T-helper 1 cell (primary cell): ENCODE measurements at regions not wholly inside any gene's neighbourhood (a gene's known extent, or its start where the extent isn't known, plus 50 kb on each side); places are given as distances from the start of the nearest gene placed in this dataset.
"Not testable (repeated sequence)": the region's sequence is repeated elsewhere in the genome, so short reads cannot be mapped to it uniquely, and the experiment has no call there.

Source experiments
- DNase-seq, 5 donors: peaks; one replicate each; pipeline ENCODE4 v3.0.0-alpha.2; 2012 to 2020

DNA sequence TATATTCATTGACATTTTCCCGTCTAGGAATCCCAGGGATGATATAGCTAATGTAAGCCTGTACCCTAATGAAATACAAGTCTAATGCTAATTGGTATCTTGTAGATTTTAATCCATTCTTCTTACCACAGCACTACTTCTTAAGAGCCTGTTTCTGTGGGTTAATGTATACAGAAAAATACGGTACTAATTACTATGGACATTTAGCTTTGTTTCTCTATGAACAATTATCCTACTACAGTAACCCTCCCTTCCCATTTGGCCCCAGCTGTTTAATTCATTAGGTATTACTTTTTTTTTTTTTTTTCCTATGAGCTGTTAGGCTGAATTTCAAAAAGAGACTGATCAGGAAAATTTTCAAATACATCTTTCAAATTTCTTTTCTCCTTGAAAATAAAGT, 245.1 kb upstream of the SLC7A11 start:
- DNase-seq, result no peak

- DNase-seq, result no peak
These were observed 243.3 kb upstream of the SLC7A11 start for GRCh38 chr4:138485498-138485897.

GRCh38 chr4:138475116-138475515, 233.0 kb upstream of the SLC7A11 start:
- no peak for DNase-seq

DNA sequence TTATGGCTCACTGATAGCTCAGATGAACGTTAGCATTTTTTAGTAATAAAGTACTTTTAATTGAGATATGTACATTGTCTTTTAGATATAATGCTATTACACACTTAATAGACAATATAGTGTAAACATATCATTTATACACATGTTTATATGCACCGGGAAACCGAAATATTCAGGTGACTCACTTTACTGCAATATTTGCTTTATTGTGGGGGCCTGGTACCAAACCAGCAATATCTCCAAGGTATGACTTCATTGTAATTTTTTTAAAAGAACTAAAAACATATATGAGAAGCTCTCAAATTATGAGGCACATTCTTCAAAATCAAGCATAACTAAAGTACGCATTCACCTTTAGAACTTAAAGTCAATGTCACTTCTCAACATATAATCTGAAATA, 231.2 kb upstream of the SLC7A11 start:
- DNase-seq, result no peak

DNA sequence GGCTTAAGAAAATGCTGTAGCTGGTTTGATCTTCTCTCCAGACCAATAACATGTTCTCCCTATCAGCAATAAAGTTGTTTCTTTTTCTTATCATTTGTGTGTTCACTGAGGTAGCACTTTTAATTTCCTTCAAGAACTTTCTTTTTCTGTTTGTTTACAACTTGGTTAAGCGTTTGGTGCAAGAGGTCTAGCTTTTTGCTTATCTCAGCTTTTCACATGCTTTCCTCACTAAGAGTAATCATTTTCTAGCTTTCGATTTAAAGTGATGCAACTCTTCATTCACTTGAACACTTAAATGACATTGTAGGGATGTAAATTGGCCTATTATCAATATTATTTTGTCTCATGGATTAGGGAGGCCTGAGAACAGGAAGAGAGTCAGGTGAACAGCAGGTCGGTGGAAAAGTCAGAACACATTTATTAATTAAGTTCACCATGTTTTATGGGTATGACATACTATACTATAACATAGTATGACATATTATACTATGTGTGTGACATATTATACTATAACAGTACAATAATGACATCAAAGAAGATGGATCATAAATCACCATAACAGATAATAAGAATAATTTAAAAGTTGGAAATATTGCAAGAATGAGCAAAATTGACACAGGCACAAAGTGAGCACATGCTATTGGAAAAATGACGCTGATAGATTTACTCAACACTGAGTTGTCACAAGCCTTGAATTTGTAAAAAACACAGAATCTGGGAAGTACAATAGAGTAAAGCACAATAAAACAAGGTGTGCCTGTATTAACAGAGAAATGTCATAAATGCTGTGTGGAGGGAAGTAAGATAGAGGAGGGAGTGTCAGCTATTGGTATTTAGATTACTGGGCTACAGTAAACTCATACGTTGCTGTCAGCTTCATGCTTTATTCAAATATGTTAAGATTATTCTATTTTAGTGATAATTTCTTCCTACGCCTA, 218.6 kb upstream of the SLC7A11 start:
- DNase-seq, result no peak

DNA sequence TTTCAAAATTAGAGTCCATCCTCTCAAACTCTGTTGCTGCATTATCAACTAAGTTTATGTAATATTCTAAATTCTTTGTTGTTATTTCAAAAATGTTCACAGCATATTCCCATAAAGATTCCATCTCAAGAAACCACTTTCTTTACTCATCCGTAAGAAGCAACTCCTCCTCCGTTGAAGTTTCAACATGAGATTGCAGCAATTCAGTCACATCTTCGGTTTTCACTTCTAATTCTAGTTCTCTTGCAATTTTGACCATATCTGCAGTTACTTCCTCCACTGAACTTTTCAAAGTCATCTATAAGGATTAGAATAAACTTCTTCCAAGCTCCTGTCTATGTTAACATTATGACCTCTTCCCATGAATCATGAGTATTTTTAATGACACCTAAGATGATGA, 216.6 kb upstream of the SLC7A11 start:
- DNase-seq, result no peak

DNA sequence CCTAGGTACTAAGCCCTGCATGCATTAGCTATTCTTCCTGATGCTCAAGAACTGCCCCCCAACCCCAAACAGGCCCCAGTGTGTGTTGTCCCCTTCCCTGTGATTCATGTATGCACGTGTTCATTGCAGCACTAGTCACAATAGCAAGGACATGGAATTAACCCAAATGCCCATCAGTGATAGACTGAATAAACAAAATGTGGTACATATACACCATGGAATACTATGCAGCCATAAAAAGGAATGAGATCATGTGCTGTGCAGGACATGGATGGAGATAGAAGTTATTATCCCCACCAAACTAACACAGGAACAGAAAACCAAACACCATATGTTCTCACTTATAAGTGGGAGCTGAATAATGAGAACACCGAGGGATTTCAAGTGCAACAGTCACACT, 214.2 kb upstream of the SLC7A11 start:
- DNase-seq, result not testable (repeated sequence)

DNA sequence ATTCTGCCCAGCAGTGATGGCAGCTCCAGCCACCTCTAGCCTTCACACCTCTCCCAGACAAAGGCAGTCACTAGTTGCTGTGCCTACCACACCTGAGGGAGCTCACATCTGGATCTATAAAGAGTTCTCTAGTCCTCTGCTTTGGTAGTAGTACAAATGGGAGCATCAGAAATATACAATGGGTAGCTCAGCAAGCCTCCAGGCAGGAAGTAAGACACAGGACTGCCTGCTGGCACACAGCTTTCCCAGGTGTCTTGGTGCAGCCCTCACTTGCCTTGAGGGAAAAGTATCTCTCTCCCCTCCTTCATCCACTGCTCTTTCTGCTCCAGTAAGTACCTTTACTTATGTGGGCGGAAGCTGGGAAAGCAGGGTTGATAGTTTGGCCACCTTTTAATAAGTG, 212.9 kb upstream of the SLC7A11 start:
- no peak for DNase-seq

GRCh38 chr4:138452826-138453225, 210.7 kb upstream of the SLC7A11 start:
- DNase-seq, result no peak

- no peak for DNase-seq
These were observed 209.1 kb upstream of the SLC7A11 start for GRCh38 chr4:138451276-138451663.

DNA sequence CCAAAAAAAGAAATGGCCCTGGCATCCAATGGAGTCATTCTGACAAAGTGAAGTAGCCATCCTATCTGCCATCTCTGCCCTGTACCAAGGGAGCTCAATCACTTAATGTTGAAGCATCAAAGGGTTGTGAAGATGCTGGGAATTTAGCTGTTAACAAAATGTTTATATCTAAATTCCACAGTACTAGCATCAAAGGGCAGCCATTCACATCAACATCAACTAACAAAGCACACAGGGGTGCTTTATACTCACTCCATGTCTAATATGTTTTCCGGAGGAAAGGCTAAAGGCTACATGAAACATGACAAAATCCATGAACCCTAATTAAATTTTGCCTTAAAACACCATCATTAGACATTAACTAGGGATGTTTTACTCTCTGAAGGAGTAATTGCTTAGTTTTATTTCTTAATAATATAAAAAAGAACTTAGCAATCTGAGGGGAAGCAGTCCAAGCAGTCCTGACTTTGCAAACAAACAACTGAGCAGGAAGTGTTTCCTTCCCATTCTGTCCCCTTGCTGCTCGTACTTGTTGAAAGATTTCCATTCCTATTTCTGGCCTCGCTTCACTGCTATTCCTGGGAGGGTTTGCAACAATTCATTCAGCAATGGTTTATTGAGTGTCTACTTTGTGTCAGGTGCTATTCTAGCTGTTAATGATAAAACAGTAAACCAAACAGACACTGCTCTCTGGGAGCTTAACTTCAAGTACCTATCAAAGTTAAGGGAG, 208.6 kb upstream of the SLC7A11 start:
- DNase-seq, result no peak

GRCh38 chr4:138449938-138450337, 207.8 kb upstream of the SLC7A11 start:
- DNase-seq, result no peak

- DNase-seq, result no peak
These were observed 206.0 kb upstream of the SLC7A11 start for GRCh38 chr4:138448169-138448568.

- DNase-seq, result no peak
These were observed 204.3 kb upstream of the SLC7A11 start for GRCh38 chr4:138446456-138446855.

GRCh38 chr4:138445098-138445497, 202.9 kb upstream of the SLC7A11 start:
- DNase-seq, result no peak

- DNase-seq, result no peak
These were observed 202.1 kb upstream of the SLC7A11 start for GRCh38 chr4:138444260-138444659.

- no peak for DNase-seq
These were observed 197.0 kb upstream of the SLC7A11 start for GRCh38 chr4:138439143-138439581.

DNA sequence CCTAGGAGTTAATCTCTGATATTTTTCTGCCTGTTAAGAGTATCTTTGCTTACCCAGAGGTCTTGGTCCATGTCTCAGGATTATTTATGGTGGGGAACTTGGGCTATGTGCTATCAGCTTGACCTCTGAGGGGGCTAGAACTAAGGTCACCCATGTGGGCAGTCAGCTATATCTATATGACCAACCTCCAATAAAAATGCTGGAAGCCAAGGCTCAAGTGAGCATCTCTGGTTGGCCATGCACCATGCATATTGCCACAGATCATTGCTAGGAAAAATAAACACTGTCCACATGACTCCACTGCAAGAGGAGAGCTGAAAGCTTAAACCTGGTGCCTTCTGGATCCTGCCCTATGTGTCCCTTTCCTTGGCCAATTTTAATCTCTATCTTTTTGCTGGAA, 196.5 kb upstream of the SLC7A11 start:
- DNase-seq, result no peak

DNA sequence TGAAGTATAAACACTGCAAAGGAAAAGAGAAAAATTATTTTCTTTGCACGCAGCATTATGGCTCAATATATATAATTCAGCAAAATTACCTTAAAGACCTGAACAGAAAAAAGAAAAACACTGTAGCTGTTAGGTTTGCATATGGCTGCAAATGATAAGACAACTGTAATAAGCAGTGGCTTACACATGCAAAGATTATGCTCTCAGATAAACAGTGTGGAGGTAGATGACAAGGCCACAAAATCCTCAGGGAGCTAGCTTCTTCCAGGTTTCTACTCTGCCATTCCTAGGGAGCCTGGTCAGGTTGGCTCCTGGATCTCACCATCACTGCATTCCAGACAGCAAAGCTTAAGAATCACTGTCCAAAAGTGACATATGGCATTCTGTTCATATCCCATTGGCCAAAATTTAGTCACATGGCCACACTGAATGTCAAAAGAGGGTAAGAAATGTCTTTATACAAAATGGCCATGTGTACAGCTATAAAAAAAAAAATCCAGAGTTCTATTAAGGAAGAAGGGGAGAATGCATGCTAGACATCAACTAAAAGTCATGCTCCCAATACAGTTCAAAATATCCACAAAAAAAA, 195.2 kb upstream of the SLC7A11 start:
- DNase-seq, result no peak

GRCh38 chr4:138435733-138436132, 193.6 kb upstream of the SLC7A11 start:
- not testable (repeated sequence) for DNase-seq

DNA sequence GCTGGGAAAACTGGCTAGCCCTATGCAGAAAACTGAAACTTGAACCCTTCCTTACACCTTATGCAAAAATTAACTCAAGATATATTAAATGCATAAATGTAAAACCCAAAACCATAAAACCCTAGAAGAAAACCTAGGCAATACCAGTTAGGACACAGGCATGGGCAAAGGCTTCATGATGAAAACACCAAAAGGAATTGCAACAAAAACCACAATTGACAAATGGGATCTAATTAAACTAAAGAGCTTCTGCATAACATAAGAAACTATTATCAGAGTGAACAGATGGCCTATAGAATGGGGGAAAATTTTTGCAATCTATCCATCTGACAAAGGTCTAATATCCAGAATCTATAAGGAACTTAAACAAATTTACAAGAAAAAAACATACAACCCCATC, 192.9 kb upstream of the SLC7A11 start:
- DNase-seq, result not testable (repeated sequence)

- no peak for DNase-seq
These were observed 186.5 kb upstream of the SLC7A11 start for GRCh38 chr4:138428611-138429010.

GRCh38 chr4:138426786-138427185, 184.6 kb upstream of the SLC7A11 start:
- DNase-seq, result no peak

- no peak for DNase-seq
These were observed 178.3 kb upstream of the SLC7A11 start for GRCh38 chr4:138420471-138420870.
